ENCODE measurements at regions not wholly inside any gene's neighbourhood (a gene's known extent, or its start where the extent isn't known, plus 50 kb on each side); places are given as distances from the start of the nearest gene placed in this dataset.

DNA sequence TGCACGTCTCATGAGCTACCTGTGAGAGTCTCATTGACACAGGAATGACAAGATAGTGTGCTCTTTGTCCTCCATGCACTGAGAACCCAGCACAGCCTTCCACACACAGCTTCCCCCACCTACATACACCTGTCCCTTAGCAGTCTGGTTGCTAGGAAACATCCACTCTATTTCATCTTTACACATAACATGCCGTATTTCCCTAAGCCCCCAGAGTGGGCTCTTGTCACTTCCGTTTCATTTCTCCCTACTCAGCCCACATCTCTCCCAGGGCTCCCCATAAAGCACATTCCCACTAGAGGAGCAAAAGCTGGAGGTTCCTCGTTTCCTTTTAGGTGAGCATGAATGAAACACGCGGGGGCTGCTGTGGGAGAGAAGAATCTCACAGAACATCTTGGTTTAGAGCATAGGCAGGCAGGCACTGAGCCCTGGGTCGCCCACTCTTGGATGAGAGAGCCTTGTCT is 137.1 kb downstream of the ETS2 start:
- WGBS, 2 donors, result 94 to 95% methylated on average over 7 of the region's 7 CpGs
- Histone ChIP-seq H3K27me3 (no peaks in the 10 kb centered on the region), H3K4me3 (no peak overlapping the region), H3K4me1 (no peaks in the 10 kb centered on the region), H3K9me3 (no peaks in the 10 kb centered on the region), H3K36me3 (no peaks in the 10 kb centered on the region), H3K27ac (no peak overlapping the region)
- no peak for DNase-seq
- intact Hi-C loops (cut with DNase I), result no loop called here
- TF ChIP-seq, protein P1, sequence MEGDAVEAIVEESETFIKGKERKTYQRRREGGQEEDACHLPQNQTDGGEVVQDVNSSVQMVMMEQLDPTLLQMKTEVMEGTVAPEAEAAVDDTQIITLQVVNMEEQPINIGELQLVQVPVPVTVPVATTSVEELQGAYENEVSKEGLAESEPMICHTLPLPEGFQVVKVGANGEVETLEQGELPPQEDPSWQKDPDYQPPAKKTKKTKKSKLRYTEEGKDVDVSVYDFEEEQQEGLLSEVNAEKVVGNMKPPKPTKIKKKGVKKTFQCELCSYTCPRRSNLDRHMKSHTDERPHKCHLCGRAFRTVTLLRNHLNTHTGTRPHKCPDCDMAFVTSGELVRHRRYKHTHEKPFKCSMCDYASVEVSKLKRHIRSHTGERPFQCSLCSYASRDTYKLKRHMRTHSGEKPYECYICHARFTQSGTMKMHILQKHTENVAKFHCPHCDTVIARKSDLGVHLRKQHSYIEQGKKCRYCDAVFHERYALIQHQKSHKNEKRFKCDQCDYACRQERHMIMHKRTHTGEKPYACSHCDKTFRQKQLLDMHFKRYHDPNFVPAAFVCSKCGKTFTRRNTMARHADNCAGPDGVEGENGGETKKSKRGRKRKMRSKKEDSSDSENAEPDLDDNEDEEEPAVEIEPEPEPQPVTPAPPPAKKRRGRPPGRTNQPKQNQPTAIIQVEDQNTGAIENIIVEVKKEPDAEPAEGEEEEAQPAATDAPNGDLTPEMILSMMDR (IDR thresholded peaks at IDR 0.05), result no peak
- TF ChIP-seq EP300 (IDR thresholded peaks at IDR 0.05) (no peak), POLR2AphosphoS5 (IDR thresholded peaks at IDR 0.05) (no peak), POLR2A (IDR thresholded peaks at IDR 0.05) (no peak)

DNA sequence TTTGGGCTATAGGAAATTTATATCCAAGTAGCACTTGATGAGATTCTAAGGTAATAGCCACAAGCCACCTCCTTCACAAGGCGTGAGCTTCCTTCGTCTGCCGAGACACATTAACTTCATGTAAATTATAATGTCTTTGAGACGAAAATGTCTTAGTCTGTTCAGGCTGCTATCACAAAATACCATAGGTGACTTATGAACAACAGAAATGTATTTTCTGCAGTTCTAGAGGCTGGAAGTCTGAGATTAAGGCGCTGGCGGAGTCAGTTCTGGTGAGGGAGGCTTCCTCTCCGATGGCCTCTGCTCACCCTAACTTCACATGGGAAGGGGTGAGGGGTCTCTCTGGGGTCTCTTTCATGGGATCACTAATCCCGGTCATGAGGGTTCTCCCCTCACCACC is 133.0 kb downstream of the ETS2 start:
- intact Hi-C loops (cut with DNase I), result no loop called here
- WGBS, 2 donors, result 82 to 87% methylated on average over 8 of the region's 8 CpGs
- no peaks in the 10 kb centered on the region for H3K9me3 ChIP-seq

DNA sequence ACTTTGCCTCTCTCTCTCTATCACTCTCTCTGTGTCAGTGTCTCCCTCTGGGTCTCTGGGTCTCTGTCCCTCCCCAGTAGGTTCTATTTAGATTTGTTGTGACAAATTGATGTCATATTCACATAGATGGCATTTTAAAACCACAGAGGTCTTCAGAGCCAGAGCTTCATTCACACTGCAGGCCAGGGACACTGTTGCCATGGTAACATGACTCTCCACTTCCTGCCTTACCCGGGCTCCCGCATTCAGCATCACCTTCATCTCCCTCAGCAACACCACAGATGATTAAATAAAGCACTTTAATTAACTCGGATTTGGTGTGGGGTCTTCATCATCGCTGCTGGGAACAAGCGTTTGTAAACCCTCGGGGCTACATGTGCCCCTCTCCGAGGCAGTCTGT is 132.6 kb downstream of the ETS2 start:
- Histone ChIP-seq H3K27ac (no peak overlapping the region), H3K4me3 (no peak overlapping the region), H3K27me3 (no peaks in the 10 kb centered on the region), H3K4me1 (no peaks in the 10 kb centered on the region), H3K36me3 (no peaks in the 10 kb centered on the region), H3K9me3 (no peaks in the 10 kb centered on the region)
- no peak for DNase-seq
- TF ChIP-seq POLR2A (IDR thresholded peaks at IDR 0.05), result no peak
- no peak for TF ChIP-seq EP300 (IDR thresholded peaks at IDR 0.05)
- TF ChIP-seq, protein P1 (IDR thresholded peaks at IDR 0.05), result no peak
- no peak for TF ChIP-seq POLR2AphosphoS5 (IDR thresholded peaks at IDR 0.05)
- intact Hi-C loops (cut with DNase I), result no loop called here
- WGBS, 2 donors, result 60 to 79% methylated on average over 7 of the region's 7 CpGs

More for the DNA sequence above, 133.0 kb downstream of the ETS2 start:
- H3K27ac ChIP-seq, result no peak overlapping the region
- no peaks in the 10 kb centered on the region for H3K4me1 ChIP-seq
- no peaks in the 10 kb centered on the region for H3K36me3 ChIP-seq
- TF ChIP-seq POLR2A (IDR thresholded peaks at IDR 0.05) (no peak), POLR2AphosphoS5 (IDR thresholded peaks at IDR 0.05) (no peak), EP300 (IDR thresholded peaks at IDR 0.05) (no peak)
- TF ChIP-seq, protein P1 (IDR thresholded peaks at IDR 0.05), result no peak
- no peak overlapping the region for H3K4me3 ChIP-seq
- H3K27me3 ChIP-seq, result no peaks in the 10 kb centered on the region
- no peak for DNase-seq

DNA sequence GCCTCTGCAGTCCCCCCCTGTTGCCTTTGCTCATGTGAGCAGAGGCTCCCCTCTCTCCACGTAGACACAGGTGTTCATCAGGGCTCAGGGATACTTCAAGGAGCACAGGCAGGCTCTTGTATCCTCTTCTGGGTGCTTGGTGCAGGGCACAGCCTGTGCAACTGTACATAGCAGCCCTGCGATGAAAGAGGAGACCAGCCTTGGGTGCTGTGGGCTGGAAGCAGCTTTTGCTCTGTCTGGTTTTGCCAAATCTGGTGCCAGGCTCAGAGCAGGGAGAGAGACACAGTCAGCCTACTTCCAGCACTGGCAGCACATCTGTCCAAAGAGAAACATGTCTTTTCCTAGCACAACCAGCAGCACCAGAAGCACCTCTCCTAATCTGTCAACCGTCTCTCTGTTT is 132.1 kb downstream of the ETS2 start:
- intact Hi-C loops (cut with DNase I), result no loop called here
- Histone ChIP-seq H3K36me3 (no peaks in the 10 kb centered on the region), H3K9me3 (no peaks in the 10 kb centered on the region), H3K27ac (no peak overlapping the region), H3K4me3 (no peak overlapping the region), H3K4me1 (no peaks in the 10 kb centered on the region), H3K27me3 (no peaks in the 10 kb centered on the region)
- 71 to 80% methylated on average over 3 of the region's 3 CpGs for WGBS, 2 donors
- TF ChIP-seq POLR2AphosphoS5 (IDR thresholded peaks at IDR 0.05), result no peak
- no peak for TF ChIP-seq POLR2A (IDR thresholded peaks at IDR 0.05)
- no peak for TF ChIP-seq EP300 (IDR thresholded peaks at IDR 0.05)
- TF ChIP-seq, protein P1 (IDR thresholded peaks at IDR 0.05), result no peak
- DNase-seq, result no peak

DNA sequence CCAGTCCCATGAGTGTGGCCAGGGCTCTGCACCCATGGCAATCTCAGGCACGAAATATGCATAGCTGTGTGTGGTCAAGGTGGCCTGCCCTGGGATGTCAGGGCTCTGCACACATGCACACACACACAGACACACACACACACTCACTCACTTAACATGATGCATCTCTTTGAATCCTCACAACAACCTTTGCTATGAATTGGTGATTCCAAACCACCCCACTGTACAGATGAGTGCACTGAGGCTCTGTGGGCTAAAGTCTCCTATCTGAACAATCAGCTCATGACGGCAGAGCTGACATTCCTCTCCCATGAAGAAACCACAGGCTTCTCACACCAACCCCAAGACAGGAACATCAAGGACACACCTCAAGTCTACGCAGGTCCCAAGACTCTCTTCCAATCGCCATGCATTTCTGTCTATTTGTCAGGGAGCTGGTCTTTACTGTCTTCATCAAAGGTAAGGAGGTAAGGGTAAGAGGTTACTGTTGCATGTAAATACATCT is 131.6 kb downstream of the ETS2 start:
- no peaks in the 10 kb centered on the region for H3K27me3 ChIP-seq
- TF ChIP-seq POLR2AphosphoS5 (IDR thresholded peaks at IDR 0.05), result no peak
- TF ChIP-seq POLR2A (IDR thresholded peaks at IDR 0.05), result no peak
- TF ChIP-seq, protein P1 (IDR thresholded peaks at IDR 0.05), result no peak
- TF ChIP-seq EP300 (IDR thresholded peaks at IDR 0.05), result no peak
- no peaks in the 10 kb centered on the region for H3K4me1 ChIP-seq
- WGBS, 2 donors, result 86 to 95% methylated on average over 4 of the region's 4 CpGs
- no peaks in the 10 kb centered on the region for H3K9me3 ChIP-seq
- H3K36me3 ChIP-seq, result no peaks in the 10 kb centered on the region
- intact Hi-C loops (cut with DNase I), result no loop called here
- H3K4me3 ChIP-seq, result no peak overlapping the region
- no peak for DNase-seq
- H3K27ac ChIP-seq, result no peak overlapping the region

Measured in sigmoid colon (tissue), 6 donors.